ENCODE measurements at regions not wholly inside any gene's neighbourhood (a gene's known extent, or its start where the extent isn't known, plus 50 kb on each side); places are given as distances from the start of the nearest gene placed in this dataset.

- DNase-seq (ENCODE audit: low spot score), result no peak
These were observed 425.3 kb upstream of the ANKRD30A start for GRCh38 chr10:36700123-36700522.

GRCh38 chr10:36692759-36693158, 432.6 kb upstream of the ANKRD30A start:
- DNase-seq (ENCODE audit: low spot score), result no peak

GRCh38 chr10:36688717-36689116, 436.7 kb upstream of the ANKRD30A start:
- no peak for DNase-seq (ENCODE audit: low spot score)

GRCh38 chr10:36683421-36683820, 442.0 kb upstream of the ANKRD30A start:
- DNase-seq (ENCODE audit: low spot score), result no peak

GRCh38 chr10:36681751-36682632, 443.4 kb upstream of the ANKRD30A start:
- no peak for DNase-seq (ENCODE audit: low spot score)

GRCh38 chr10:36679554-36679953, 445.8 kb upstream of the ANKRD30A start:
- DNase-seq (ENCODE audit: low spot score), result no peak

- no peak for DNase-seq (ENCODE audit: low spot score)
These were observed 448.0 kb upstream of the ANKRD30A start for GRCh38 chr10:36677431-36677768.

GRCh38 chr10:36676756-36677430, 448.5 kb upstream of the ANKRD30A start:
- DNase-seq (ENCODE audit: low spot score), result no peak

GRCh38 chr10:36676321-36676720, 449.1 kb upstream of the ANKRD30A start:
- no peak for DNase-seq (ENCODE audit: low spot score)

GRCh38 chr10:36675458-36675880, 449.9 kb upstream of the ANKRD30A start:
- DNase-seq (ENCODE audit: low spot score), result no peak

- no peak for DNase-seq (ENCODE audit: low spot score)
These were observed 453.8 kb upstream of the ANKRD30A start for GRCh38 chr10:36671607-36672006.

- DNase-seq (ENCODE audit: low spot score), result no peak
These were observed 454.6 kb upstream of the ANKRD30A start for GRCh38 chr10:36670621-36671402.

- DNase-seq (ENCODE audit: low spot score), result no peak
These were observed 455.6 kb upstream of the ANKRD30A start for GRCh38 chr10:36669615-36670352.

- DNase-seq (ENCODE audit: low spot score), result no peak
These were observed 458.9 kb upstream of the ANKRD30A start for GRCh38 chr10:36666451-36666850.

GRCh38 chr10:36662571-36662970, 462.8 kb upstream of the ANKRD30A start:
- DNase-seq (ENCODE audit: low spot score), result no peak

GRCh38 chr10:36650274-36650673, 475.1 kb upstream of the ANKRD30A start:
- DNase-seq (ENCODE audit: low spot score), result no peak

- no peak for DNase-seq (ENCODE audit: low spot score)
These were observed 477.9 kb upstream of the ANKRD30A start for GRCh38 chr10:36647540-36647939.

GRCh38 chr10:36640626-36641025, 484.8 kb upstream of the ANKRD30A start:
- DNase-seq (ENCODE audit: low spot score), result no peak

GRCh38 chr10:36638462-36639155, 486.8 kb upstream of the ANKRD30A start:
- DNase-seq (ENCODE audit: low spot score), result no peak

- DNase-seq (ENCODE audit: low spot score), result no peak
These were observed 488.5 kb upstream of the ANKRD30A start for GRCh38 chr10:36636879-36637278.

GRCh38 chr10:36636285-36636839, 489.0 kb upstream of the ANKRD30A start:
- DNase-seq (ENCODE audit: low spot score), result no peak

Data from Ammon's horn (tissue), 1 donor.